HCT116 (cell line): ENCODE measurements at regions not wholly inside any gene's neighbourhood (a gene's known extent, or its start where the extent isn't known, plus 50 kb on each side); places are given as distances from the start of the nearest gene placed in this dataset.

ENCODE experiments used
- ATAC-seq: fragments of 200-7000 bp; cut with Tn5 transposase; 2 replicates; pipeline ENCODE4 v1.9.1; 2020; ENCODE audit warnings: mild to moderate bottlenecking, moderate library complexity
- BruUV-seq: library from RNA; stranded (reverse); fragments of 400-500 nt; replicated peaks from 2 replicates; lab custom pipeline; 2021; lab: Mats Ljungman, UMichigan
- CTCF ChIA-PET: fragments of 300-600 bp; sonication (Branson Sonifier 250); formaldehyde crosslinking; loops from one replicate; lab custom pipeline; 2021; ENCODE audit warnings: antibody characterized with exemption; lab: Charles Lee
- POLR2A ChIA-PET: fragments of 300-600, 350-600 bp; sonication (Branson Sonifier 250); formaldehyde crosslinking; loops from one replicate; lab custom pipeline; 2021; ENCODE audit warnings: antibody characterized with exemption; lab: Charles Lee
- RAD21 ChIA-PET, 2 experiments: fragments of 300-600 bp; sonication (Branson Sonifier 250); formaldehyde crosslinking; loops; one replicate each; lab custom pipeline; 2023; ENCODE audit warnings: low total read pairs in 2 of 2; ENCODE audit not compliant: uncharacterized antibody in 2 of 2, unreplicated experiment in 2 of 2, low non-redundant PET in 1 of 2; lab: Charles Lee
- DNase-seq: peaks from one replicate; pipeline ENCODE4 v3.0.0-alpha.2; 2010; ENCODE audit warnings: low read depth, low spot score
- H2AFZ ChIP-seq: fragments of 200-600 bp; shearing (Covaris generic), sonication (generic); 2 replicates; pipeline ENCODE4 v1.6.1; 2017; ENCODE audit warnings: low read depth, mixed run types, mixed read lengths, antibody characterized with exemption, low read length; ENCODE audit not compliant: poor library complexity, severe bottlenecking
- H3K27ac ChIP-seq: 2 replicates; pipeline ENCODE4 v1.5.1; 2012; ENCODE audit warnings: low read depth, low read length
- H3K27me3 ChIP-seq: fragments of 200-600 bp; sonication (generic); 2 replicates; pipeline ENCODE4 v1.6.1; 2016; ENCODE audit warnings: mixed run types, low read length, mixed read lengths; ENCODE audit not compliant: insufficient read depth
- H3K36me3 ChIP-seq, 2 experiments: fragments of 200-500 bp in 1 of 2; fragments of 200-600 bp in 1 of 2; sonication (Bioruptor generic) in 1 of 2; sonication (generic) in 1 of 2; 2 replicates each; pipeline versions ENCODE4 v1.5.1 to v1.6.1; 2014 to 2016; ENCODE audit warnings: low read length in 2 of 2, inconsistent platforms in 1 of 2, mixed read lengths in 1 of 2, mixed run types in 1 of 2; ENCODE audit not compliant: insufficient read depth in 2 of 2, control insufficient read depth in 1 of 2
- H3K4me1 ChIP-seq, 2 experiments: fragments of 200-600 bp in 1 of 2; sonication (generic) in 1 of 2; 2 replicates each; pipeline versions ENCODE4 v1.5.1 to v1.6.1; 2012 to 2017; ENCODE audit warnings: low read length in 2 of 2, inconsistent platforms in 1 of 2, mild to moderate bottlenecking in 1 of 2, mixed read lengths in 1 of 2, mixed run types in 1 of 2, moderate library complexity in 1 of 2; ENCODE audit not compliant: insufficient read depth in 2 of 2, control insufficient read depth in 1 of 2
- H3K4me2 ChIP-seq: fragments of 200-600 bp; sonication (generic); 2 replicates; pipeline ENCODE4 v1.6.1; 2017; ENCODE audit warnings: mixed run types, low read length, mixed read lengths
- H3K4me3 ChIP-seq, 2 experiments: fragments of 200-600 bp in 1 of 2; sonication (generic) in 1 of 2; replicated peaks in 1 of 2; 2 replicates each; pipeline ENCODE4 v1.5.1; 2011 to 2016; ENCODE audit warnings: low read length in 2 of 2, control low read depth in 1 of 2, low read depth in 1 of 2, mild to moderate bottlenecking in 1 of 2, mixed read lengths in 1 of 2, mixed run types in 1 of 2
- H3K79me2 ChIP-seq: fragments of 200-600 bp; sonication (generic); 2 replicates; pipeline ENCODE4 v1.6.1; 2017; ENCODE audit warnings: mild to moderate bottlenecking, mixed run types, low read length, moderate library complexity, mixed read lengths; ENCODE audit not compliant: insufficient read depth
- H3K9ac ChIP-seq: fragments of 200-600 bp; sonication (generic); 2 replicates; pipeline ENCODE4 v1.6.1; 2016; ENCODE audit warnings: low read length, mixed read lengths
- H3K9me2 ChIP-seq: fragments of 200-600 bp; sonication (generic), shearing (Covaris generic); 2 replicates; pipeline ENCODE4 v1.6.1; 2017; ENCODE audit warnings: mixed run types, mild to moderate bottlenecking, moderate library complexity; ENCODE audit not compliant: insufficient read depth
- H3K9me3 ChIP-seq, 2 experiments: fragments of 200-500 bp in 1 of 2; fragments of 200-600 bp in 1 of 2; sonication (Bioruptor generic) in 1 of 2; sonication (generic) in 1 of 2; 2 replicates each; pipeline ENCODE4 v1.6.1; 2014 to 2017; ENCODE audit warnings: low read length in 2 of 2, mixed read lengths in 2 of 2, inconsistent platforms in 1 of 2, low read depth in 1 of 2, mild to moderate bottlenecking in 1 of 2, mixed run types in 1 of 2, moderate library complexity in 1 of 2; ENCODE audit not compliant: control insufficient read depth in 1 of 2, insufficient read depth in 1 of 2
- H4K20me1 ChIP-seq: fragments of 200-600 bp; sonication (generic), shearing (Covaris generic); 2 replicates; pipeline ENCODE4 v1.6.1; 2017; ENCODE audit warnings: mixed run types, mild to moderate bottlenecking, moderate library complexity; ENCODE audit not compliant: insufficient read depth
- CEBPB ChIP-seq: IDR thresholded peaks from 2 replicates; pipeline ENCODE4 v1.6.1; 2012; ENCODE audit warnings: low read depth
- EGR1 ChIP-seq: IDR thresholded peaks from 2 replicates; pipeline ENCODE4 v1.6.1; 2012; ENCODE audit warnings: low read depth
- EZH2 ChIP-seq: fragments of 200-600 bp; sonication (generic); IDR thresholded peaks from 2 replicates; pipeline ENCODE4 v1.6.1; 2017; ENCODE audit warnings: antibody characterized with exemption, mixed run types
- EZH2phosphoT487 ChIP-seq: fragments of 200-600 bp; IDR thresholded peaks from 2 replicates; pipeline ENCODE4 v1.6.1; 2018; ENCODE audit warnings: antibody characterized with exemption, borderline replicate concordance
- FOSL1 ChIP-seq: IDR thresholded peaks from 2 replicates; pipeline ENCODE4 v1.6.1; 2012; ENCODE audit warnings: low read depth
- JUND ChIP-seq: IDR thresholded peaks from 2 replicates; pipeline ENCODE4 v1.6.1; 2012
- POLR2A ChIP-seq: IDR thresholded peaks from 2 replicates; pipeline ENCODE4 v1.7.0; 2011; ENCODE audit warnings: borderline replicate concordance; ENCODE audit not compliant: insufficient read depth, insufficient read length; ENCODE audit errors: extremely low read depth
- YY1 ChIP-seq: IDR thresholded peaks from 2 replicates; pipeline ENCODE4 v1.6.1; 2011; ENCODE audit warnings: low read length, low read depth, moderate library complexity, mild to moderate bottlenecking; ENCODE audit not compliant: insufficient replicate concordance; ENCODE audit errors: extremely low read depth
- ZFX ChIP-seq: fragments of 450-650 bp; IDR thresholded peaks from 2 replicates; pipeline ENCODE4 v1.6.1; 2017
- intact Hi-C: fragments of 100-400 bp; cut with micrococcal nuclease; formaldehyde crosslinking; loops from 2 replicates; pipeline ENCODE4 v1.10.0; 2022
- TF ChIP-seq, protein P1 (sequence below): IDR thresholded peaks from 2 replicates; pipeline ENCODE4 v1.6.1; 2011; ENCODE audit warnings: mild to moderate bottlenecking, low read length, moderate library complexity; ENCODE audit not compliant: insufficient replicate concordance; ENCODE audit errors: extremely low read depth
- TF ChIP-seq, protein P2 (sequence below): IDR thresholded peaks from 2 replicates; pipeline ENCODE4 v1.6.1; 2012
- TF ChIP-seq, protein P3 (sequence below), 3 experiments: fragments of 200-600 bp in 1 of 3; sonication (generic) in 1 of 3; IDR thresholded peaks in 2 of 3; conservative IDR thresholded peaks in 1 of 3; 2 replicates each; pipeline ENCODE4 v1.5.1; 2012 to 2017; ENCODE audit warnings: low read depth in 2 of 3, low read length in 2 of 3, antibody characterized with exemption in 1 of 3, borderline replicate concordance in 1 of 3, control low read depth in 1 of 3, mild to moderate bottlenecking in 1 of 3, mixed read lengths in 1 of 3, mixed run types in 1 of 3, moderate library complexity in 1 of 3; ENCODE audit not compliant: insufficient read depth in 1 of 3
- TF ChIP-seq, protein P4 (sequence below): IDR thresholded peaks from 2 replicates; pipeline ENCODE4 v1.6.1; 2012
- TF ChIP-seq, protein P5 (sequence below): IDR thresholded peaks from 2 replicates; pipeline ENCODE4 v1.6.1; 2012; ENCODE audit warnings: low read depth

DNA sequence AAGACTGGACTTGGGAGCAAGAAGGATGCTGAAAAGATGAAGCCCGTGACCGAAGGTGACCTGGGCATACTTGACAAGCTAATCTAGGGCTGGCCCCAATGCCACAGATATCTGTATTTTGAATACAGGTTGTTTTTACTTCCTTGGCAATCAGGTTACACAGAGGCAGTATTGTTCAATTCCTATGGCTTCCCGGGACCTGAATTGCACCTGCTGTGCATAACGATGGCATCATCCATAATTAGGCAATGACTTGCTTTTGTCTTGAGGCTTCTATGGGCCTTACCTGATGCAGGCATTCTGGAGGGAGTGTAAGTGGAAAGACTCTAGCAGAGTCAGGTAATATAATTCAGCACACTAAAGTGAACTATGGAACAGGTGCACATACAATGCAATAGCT lies 60.6 kb upstream of the CUL3 start (continued):
- TF ChIP-seq YY1: no peak
- no peak for TF ChIP-seq POLR2A

DNA sequence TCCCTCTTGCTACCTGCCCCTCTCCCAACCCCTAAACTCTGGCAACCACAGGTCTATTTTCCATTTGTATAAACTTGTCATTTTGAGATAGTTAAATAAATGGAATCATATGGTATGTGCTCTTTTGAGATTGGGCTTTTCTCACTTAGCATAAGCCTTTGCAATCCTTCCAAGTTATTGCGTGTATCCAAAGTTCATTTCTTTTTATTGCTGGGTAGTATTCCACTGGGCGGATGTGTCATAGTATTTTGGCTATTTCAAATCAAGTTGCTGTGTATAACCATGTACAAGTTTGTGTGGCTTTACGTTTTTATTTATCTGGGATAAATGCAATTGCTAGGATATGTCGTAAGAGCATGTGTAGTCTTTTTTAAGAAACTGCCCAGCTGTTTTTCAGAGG lies 55.5 kb upstream of the CUL3 start:
- H3K9me2 ChIP-seq: no peaks in the 10 kb centered on the region; the same call in 1 of the 2 replicates
- ChIA-PET POLR2A (no interaction called here), CTCF (no interaction called here), RAD21 (no interaction called here)
- no peaks in the 10 kb centered on the region for H3K9me3 ChIP-seq
- DNase-seq: no peak
- H4K20me1 ChIP-seq: no peaks in the 10 kb centered on the region
- H2AFZ ChIP-seq: no peak overlapping the region
- no peak for ATAC-seq
- H3K79me2 ChIP-seq: no peaks in the 10 kb centered on the region
- BruUV-seq: no TSS peak
- no peaks in the 10 kb centered on the region for H3K27me3 ChIP-seq
- no peaks in the 10 kb centered on the region for H3K36me3 ChIP-seq
- no peaks in the 10 kb centered on the region for H3K4me1 ChIP-seq
- TF ChIP-seq EGR1: no peak
- TF ChIP-seq POLR2A: no peak
- no peak for TF ChIP-seq EZH2phosphoT487
- no peak for TF ChIP-seq FOSL1
- TF ChIP-seq CEBPB: no peak
- TF ChIP-seq, protein P1, sequence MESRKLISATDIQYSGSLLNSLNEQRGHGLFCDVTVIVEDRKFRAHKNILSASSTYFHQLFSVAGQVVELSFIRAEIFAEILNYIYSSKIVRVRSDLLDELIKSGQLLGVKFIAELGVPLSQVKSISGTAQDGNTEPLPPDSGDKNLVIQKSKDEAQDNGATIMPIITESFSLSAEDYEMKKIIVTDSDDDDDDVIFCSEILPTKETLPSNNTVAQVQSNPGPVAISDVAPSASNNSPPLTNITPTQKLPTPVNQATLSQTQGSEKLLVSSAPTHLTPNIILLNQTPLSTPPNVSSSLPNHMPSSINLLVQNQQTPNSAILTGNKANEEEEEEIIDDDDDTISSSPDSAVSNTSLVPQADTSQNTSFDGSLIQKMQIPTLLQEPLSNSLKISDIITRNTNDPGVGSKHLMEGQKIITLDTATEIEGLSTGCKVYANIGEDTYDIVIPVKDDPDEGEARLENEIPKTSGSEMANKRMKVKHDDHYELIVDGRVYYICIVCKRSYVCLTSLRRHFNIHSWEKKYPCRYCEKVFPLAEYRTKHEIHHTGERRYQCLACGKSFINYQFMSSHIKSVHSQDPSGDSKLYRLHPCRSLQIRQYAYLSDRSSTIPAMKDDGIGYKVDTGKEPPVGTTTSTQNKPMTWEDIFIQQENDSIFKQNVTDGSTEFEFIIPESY: no peak
- TF ChIP-seq JUND: no peak
- TF ChIP-seq, protein P2, sequence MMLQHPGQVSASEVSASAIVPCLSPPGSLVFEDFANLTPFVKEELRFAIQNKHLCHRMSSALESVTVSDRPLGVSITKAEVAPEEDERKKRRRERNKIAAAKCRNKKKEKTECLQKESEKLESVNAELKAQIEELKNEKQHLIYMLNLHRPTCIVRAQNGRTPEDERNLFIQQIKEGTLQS: no peak
- TF ChIP-seq, protein P3, sequence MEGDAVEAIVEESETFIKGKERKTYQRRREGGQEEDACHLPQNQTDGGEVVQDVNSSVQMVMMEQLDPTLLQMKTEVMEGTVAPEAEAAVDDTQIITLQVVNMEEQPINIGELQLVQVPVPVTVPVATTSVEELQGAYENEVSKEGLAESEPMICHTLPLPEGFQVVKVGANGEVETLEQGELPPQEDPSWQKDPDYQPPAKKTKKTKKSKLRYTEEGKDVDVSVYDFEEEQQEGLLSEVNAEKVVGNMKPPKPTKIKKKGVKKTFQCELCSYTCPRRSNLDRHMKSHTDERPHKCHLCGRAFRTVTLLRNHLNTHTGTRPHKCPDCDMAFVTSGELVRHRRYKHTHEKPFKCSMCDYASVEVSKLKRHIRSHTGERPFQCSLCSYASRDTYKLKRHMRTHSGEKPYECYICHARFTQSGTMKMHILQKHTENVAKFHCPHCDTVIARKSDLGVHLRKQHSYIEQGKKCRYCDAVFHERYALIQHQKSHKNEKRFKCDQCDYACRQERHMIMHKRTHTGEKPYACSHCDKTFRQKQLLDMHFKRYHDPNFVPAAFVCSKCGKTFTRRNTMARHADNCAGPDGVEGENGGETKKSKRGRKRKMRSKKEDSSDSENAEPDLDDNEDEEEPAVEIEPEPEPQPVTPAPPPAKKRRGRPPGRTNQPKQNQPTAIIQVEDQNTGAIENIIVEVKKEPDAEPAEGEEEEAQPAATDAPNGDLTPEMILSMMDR (IDR thresholded peaks at IDR 0.05 in 2 of 3, conservative IDR thresholded peaks at IDR 0.05 in 1 of 3; ENCODE audit: borderline replicate concordance in 1 of 3, insufficient read depth in 1 of 3, low read depth in 2 of 3, low read length in 2 of 3): no peak
- no peak for TF ChIP-seq EZH2
- TF ChIP-seq, protein P4, sequence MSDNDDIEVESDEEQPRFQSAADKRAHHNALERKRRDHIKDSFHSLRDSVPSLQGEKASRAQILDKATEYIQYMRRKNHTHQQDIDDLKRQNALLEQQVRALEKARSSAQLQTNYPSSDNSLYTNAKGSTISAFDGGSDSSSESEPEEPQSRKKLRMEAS: no peak
- TF ChIP-seq, protein P5, sequence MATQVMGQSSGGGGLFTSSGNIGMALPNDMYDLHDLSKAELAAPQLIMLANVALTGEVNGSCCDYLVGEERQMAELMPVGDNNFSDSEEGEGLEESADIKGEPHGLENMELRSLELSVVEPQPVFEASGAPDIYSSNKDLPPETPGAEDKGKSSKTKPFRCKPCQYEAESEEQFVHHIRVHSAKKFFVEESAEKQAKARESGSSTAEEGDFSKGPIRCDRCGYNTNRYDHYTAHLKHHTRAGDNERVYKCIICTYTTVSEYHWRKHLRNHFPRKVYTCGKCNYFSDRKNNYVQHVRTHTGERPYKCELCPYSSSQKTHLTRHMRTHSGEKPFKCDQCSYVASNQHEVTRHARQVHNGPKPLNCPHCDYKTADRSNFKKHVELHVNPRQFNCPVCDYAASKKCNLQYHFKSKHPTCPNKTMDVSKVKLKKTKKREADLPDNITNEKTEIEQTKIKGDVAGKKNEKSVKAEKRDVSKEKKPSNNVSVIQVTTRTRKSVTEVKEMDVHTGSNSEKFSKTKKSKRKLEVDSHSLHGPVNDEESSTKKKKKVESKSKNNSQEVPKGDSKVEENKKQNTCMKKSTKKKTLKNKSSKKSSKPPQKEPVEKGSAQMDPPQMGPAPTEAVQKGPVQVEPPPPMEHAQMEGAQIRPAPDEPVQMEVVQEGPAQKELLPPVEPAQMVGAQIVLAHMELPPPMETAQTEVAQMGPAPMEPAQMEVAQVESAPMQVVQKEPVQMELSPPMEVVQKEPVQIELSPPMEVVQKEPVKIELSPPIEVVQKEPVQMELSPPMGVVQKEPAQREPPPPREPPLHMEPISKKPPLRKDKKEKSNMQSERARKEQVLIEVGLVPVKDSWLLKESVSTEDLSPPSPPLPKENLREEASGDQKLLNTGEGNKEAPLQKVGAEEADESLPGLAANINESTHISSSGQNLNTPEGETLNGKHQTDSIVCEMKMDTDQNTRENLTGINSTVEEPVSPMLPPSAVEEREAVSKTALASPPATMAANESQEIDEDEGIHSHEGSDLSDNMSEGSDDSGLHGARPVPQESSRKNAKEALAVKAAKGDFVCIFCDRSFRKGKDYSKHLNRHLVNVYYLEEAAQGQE: no peak
- TF ChIP-seq ZFX: no peak
- no peak overlapping the region for H3K4me2 ChIP-seq
- intact Hi-C loops: no loop called here
- H3K9ac ChIP-seq: no peak overlapping the region
- H3K4me3 ChIP-seq: no peak overlapping the region
- no peak overlapping the region for H3K27ac ChIP-seq
